ENCODE measurements at regions not wholly inside any gene's neighbourhood (a gene's known extent, or its start where the extent isn't known, plus 50 kb on each side); places are given as distances from the start of the nearest gene placed in this dataset.

DNA sequence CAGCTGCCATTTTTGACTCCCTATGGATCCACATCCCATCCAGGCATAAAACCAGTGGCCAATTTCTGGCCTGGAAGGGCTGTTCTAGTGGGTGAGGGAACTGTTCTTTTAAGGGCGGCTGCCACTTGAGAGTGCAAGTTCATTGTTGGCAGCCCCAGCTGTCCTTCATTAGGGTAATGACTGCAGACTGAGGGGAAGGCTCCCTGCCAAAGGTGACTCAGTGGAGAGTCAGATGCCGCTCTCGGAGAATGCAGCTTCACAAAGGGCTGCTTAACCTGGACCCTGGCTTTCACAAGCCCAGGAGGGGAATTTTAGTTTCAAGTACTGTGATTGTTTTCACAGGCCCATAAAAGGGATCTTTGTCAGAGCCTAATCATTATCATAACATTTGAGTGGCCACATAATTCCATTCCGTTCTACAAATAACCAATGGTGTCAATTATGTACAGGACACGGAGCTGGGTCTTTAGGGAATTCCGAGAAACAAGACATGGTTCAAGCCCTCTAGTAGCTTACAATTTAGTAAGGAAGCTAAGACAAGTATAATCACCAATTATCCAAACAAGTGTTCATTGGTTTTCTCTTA, 235.7 kb downstream of the CDCA7 start:
- Histone ChIP-seq H3K4me2 (peak overlapping the region; percentile 78), H3K9me3 (peaks cover 20% of the 10 kb centered on the region), H3K27ac (peak overlapping the region; percentile 71 to 81), H3K4me1 (peaks cover 35% of the 10 kb centered on the region), H3K4me3 (peak overlapping the region; percentile 23; the same call in 2 of the 3 replicates)
- no peak for FAIRE-seq
- peak; percentile 38 to 68 for DNase-seq (ENCODE audit: low read depth in 1 of 2, low spot score in 1 of 2)
- peak; percentile 67 to 82; a peak in 5 of 6 replicates for ATAC-seq
- WGBS (ENCODE audit: missing lambda C conversion rate): 3% methylated on average over 6 of the region's 6 CpGs
- POLR2A ChIA-PET: interaction anchor here (1.1 to 1.5 kb wide), 2 partner anchors 375 to 744 kb away, joined by 3 to 4 read pairs; partner anchors contain the start of gene SP9
- TF ChIP-seq FOSL2 (IDR thresholded peaks at IDR 0.05) (peak; percentile 61; the same call in 1 of the 2 replicates), FOSL2 (CRISPR knock-in tag; IDR thresholded peaks at IDR 0.05) (peak; percentile 61), RARB (CRISPR knock-in tag; IDR thresholded peaks at IDR 0.05) (no peak), EP300 (IDR thresholded peaks at IDR 0.05) (no peak), EHMT2 (IDR thresholded peaks at IDR 0.05; ENCODE audit: low read depth) (peak; percentile 96), GATA3 (IDR thresholded peaks at IDR 0.05; ENCODE audit: borderline replicate concordance) (peak; percentile 54; the same call in 1 of the 2 replicates), RAD21 (conservative IDR thresholded peaks at IDR 0.05 in 1 of 2, IDR thresholded peaks at IDR 0.05 in 1 of 2) (0 out of 5 replicates have a peak, but pooled peaks of 1 of the 2 experiments have one; percentile 3), HOXA7 (CRISPR knock-in tag; IDR thresholded peaks at IDR 0.05) (no peak), JUNB (IDR thresholded peaks at IDR 0.05) (peak; percentile 59; the same call in 1 of the 2 replicates), CEBPB (IDR thresholded peaks at IDR 0.05) (peak in 1 of 2 experiments; percentile 49; a peak in 2 of 4 replicates)
- TF ChIP-seq, protein P1, sequence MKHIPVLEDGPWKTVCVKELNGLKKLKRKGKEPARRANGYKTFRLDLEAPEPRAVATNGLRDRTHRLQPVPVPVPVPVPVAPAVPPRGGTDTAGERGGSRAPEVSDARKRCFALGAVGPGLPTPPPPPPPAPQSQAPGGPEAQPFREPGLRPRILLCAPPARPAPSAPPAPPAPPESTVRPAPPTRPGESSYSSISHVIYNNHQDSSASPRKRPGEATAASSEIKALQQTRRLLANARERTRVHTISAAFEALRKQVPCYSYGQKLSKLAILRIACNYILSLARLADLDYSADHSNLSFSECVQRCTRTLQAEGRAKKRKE (CRISPR knock-in tag; IDR thresholded peaks at IDR 0.05; ENCODE audit: low read depth): peak; percentile 57; the same call in 1 of the 2 replicates
- TF ChIP-seq, protein P2, sequence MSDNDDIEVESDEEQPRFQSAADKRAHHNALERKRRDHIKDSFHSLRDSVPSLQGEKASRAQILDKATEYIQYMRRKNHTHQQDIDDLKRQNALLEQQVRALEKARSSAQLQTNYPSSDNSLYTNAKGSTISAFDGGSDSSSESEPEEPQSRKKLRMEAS (IDR thresholded peaks at IDR 0.05): peak; percentile 53; the same call in 1 of the 2 replicates
- TF ChIP-seq, protein P3, sequence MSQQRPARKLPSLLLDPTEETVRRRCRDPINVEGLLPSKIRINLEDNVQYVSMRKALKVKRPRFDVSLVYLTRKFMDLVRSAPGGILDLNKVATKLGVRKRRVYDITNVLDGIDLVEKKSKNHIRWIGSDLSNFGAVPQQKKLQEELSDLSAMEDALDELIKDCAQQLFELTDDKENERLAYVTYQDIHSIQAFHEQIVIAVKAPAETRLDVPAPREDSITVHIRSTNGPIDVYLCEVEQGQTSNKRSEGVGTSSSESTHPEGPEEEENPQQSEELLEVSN (IDR thresholded peaks at IDR 0.05; ENCODE audit: borderline replicate concordance, low read depth): peak; percentile 39; the same call in 1 of the 2 replicates
- TF ChIP-seq, protein P4, sequence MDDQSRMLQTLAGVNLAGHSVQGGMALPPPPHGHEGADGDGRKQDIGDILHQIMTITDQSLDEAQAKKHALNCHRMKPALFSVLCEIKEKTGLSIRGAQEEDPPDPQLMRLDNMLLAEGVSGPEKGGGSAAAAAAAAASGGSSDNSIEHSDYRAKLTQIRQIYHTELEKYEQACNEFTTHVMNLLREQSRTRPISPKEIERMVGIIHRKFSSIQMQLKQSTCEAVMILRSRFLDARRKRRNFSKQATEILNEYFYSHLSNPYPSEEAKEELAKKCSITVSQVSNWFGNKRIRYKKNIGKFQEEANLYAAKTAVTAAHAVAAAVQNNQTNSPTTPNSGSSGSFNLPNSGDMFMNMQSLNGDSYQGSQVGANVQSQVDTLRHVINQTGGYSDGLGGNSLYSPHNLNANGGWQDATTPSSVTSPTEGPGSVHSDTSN (IDR thresholded peaks at IDR 0.05): peak; percentile 48; the same call in 1 of the 2 replicates
- CTCF ChIA-PET: interaction anchor here (0.5 to 1.5 kb wide), 5 partner anchors 20 to 188 kb away, joined by 3 to 5 read pairs (median 4); no protein-coding TSS in a partner anchor

DNA sequence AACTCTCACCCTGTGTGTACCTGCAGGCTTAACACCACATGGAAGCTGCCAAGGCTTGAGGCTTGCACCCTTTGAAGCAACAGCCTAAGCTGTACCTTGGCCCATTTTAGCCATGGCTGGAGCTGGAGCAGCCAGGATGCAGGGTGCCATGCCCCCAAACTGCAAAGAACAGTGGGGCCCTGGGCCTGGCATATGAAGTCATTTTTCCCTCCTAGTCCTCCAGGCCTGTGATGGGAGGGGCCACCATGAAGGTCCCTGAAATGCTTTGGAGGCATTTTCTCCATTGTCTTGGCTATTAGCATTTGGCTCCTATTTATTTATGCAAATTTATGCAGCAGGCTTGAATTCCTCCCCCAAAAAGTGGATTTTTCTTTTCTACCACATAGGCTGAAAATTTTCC, 238.4 kb downstream of the CDCA7 start:
- ATAC-seq (no peak), FAIRE-seq (no peak), DNase-seq (ENCODE audit: low read depth in 1 of 2, low spot score in 1 of 2) (no peak)
- TF ChIP-seq EHMT2 (IDR thresholded peaks at IDR 0.05; ENCODE audit: low read depth) (no peak), ZFP36 (IDR thresholded peaks at IDR 0.05; ENCODE audit: borderline replicate concordance, partially characterized antibody) (peak; percentile 89)
- H3K4me1 ChIP-seq: peaks cover 31% of the 10 kb centered on the region
- peaks cover 20% of the 10 kb centered on the region for H3K9me3 ChIP-seq
- no peak overlapping the region for H3K4me2 ChIP-seq
- H3K27ac ChIP-seq: no peak overlapping the region
- H3K4me3 ChIP-seq: no peak overlapping the region
- CTCF ChIA-PET: no interaction called here
- POLR2A ChIA-PET: no interaction called here

DNA sequence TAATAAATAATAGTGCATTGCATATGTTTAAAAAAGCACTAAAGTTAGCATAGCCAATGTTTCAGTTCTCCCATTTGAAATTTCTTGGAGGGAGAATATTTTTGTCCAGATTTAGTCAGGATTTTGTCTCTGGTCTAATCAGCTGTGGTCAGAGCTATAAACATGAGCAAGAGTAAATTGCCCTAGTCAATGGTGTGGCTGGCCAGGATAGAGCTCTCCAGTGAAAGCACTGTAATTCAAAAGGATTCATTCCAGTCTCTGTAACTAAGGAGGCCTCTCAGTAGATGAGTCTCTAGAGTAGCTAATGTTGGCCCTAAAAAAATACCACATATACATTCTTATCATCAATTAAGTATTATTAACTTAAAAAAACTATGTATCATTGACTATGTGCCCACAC, 241.6 kb downstream of the CDCA7 start:
- Histone ChIP-seq H3K4me2 (no peak overlapping the region), H3K27ac (no peak overlapping the region), H3K9me3 (peaks cover 20% of the 10 kb centered on the region), H3K4me3 (no peak overlapping the region), H3K4me1 (no peaks in the 10 kb centered on the region)
- DNase-seq (ENCODE audit: low read depth in 1 of 2, low spot score in 1 of 2) (no peak), ATAC-seq (no peak), FAIRE-seq (no peak)
- TF ChIP-seq TP53 (CRISPR knock-in tag; IDR thresholded peaks at IDR 0.05) (no peak), ZC3H11A (IDR thresholded peaks at IDR 0.05) (no peak), GATA3 (IDR thresholded peaks at IDR 0.05; ENCODE audit: borderline replicate concordance) (no peak), EHF (CRISPR knock-in tag; IDR thresholded peaks at IDR 0.05) (no peak), HOXB5 (CRISPR knock-in tag; IDR thresholded peaks at IDR 0.05) (no peak), HEYL (CRISPR knock-in tag; IDR thresholded peaks at IDR 0.05) (no peak), RNF2 (IDR thresholded peaks at IDR 0.05; ENCODE audit: borderline replicate concordance, low read depth) (no peak), RARB (CRISPR knock-in tag; IDR thresholded peaks at IDR 0.05) (no peak), EP300 (IDR thresholded peaks at IDR 0.05) (no peak)
- TF ChIP-seq, protein P5, sequence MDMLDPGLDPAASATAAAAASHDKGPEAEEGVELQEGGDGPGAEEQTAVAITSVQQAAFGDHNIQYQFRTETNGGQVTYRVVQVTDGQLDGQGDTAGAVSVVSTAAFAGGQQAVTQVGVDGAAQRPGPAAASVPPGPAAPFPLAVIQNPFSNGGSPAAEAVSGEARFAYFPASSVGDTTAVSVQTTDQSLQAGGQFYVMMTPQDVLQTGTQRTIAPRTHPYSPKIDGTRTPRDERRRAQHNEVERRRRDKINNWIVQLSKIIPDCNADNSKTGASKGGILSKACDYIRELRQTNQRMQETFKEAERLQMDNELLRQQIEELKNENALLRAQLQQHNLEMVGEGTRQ (IDR thresholded peaks at IDR 0.05): no peak
- TF ChIP-seq, protein P4 (IDR thresholded peaks at IDR 0.05): no peak
- TF ChIP-seq, protein P1 (CRISPR knock-in tag; IDR thresholded peaks at IDR 0.05; ENCODE audit: low read depth): no peak
- POLR2A ChIA-PET: no interaction called here
- CTCF ChIA-PET: no interaction called here

Data from A549 (cell line).